Mesothelial cell of epicardium (in vitro differentiated cells): ENCODE measurements at regions not wholly inside any gene's neighbourhood (a gene's known extent, or its start where the extent isn't known, plus 50 kb on each side); places are given as distances from the start of the nearest gene placed in this dataset.

Experiments
- DNase-seq, 2 experiments: peaks; one replicate each; pipeline ENCODE4 v3.0.0; 2021; ENCODE audit warnings: low spot score in 2 of 2; ENCODE audit not compliant: unreplicated experiment in 2 of 2
- H3K27ac Mint-ChIP-seq: 2 replicates; pipeline ENCODE4 v1.8.0; 2021; ENCODE audit warnings: mixed read lengths
- H3K27me3 Mint-ChIP-seq: 2 replicates; pipeline ENCODE4 v1.8.0; 2021; ENCODE audit warnings: low read depth, mixed read lengths
- H3K36me3 Mint-ChIP-seq: 2 replicates; pipeline ENCODE4 v1.8.0; 2021; ENCODE audit warnings: mixed read lengths
- H3K4me1 Mint-ChIP-seq: 2 replicates; pipeline ENCODE4 v1.8.0; 2021; ENCODE audit warnings: mixed read lengths
- H3K4me3 Mint-ChIP-seq: 2 replicates; pipeline ENCODE4 v1.8.0; 2021; ENCODE audit warnings: mild to moderate bottlenecking, moderate library complexity, mixed read lengths
- H3K9me3 Mint-ChIP-seq: 2 replicates; pipeline ENCODE4 v1.8.0; 2021; ENCODE audit warnings: mixed read lengths
- CTCF ChIP-seq: fragments of 200-600 bp; sonication (generic); IDR thresholded peaks from one replicate; pipeline ENCODE4 v1.5.0; 2021; ENCODE audit warnings: antibody characterized with exemption; ENCODE audit not compliant: unreplicated experiment

GRCh38 chr16:74052016-74052415 lies 244.6 kb upstream of the PSMD7 start:
- peaks cover 2% of the 10 kb centered on the region for H3K27me3 Mint-ChIP-seq
- TF ChIP-seq CTCF: no peak
- H3K4me3 Mint-ChIP-seq: no peak overlapping the region
- peaks cover 2% of the 10 kb centered on the region for H3K4me1 Mint-ChIP-seq
- peaks cover 14% of the 10 kb centered on the region for H3K9me3 Mint-ChIP-seq
- no peak overlapping the region for H3K27ac Mint-ChIP-seq
- H3K36me3 Mint-ChIP-seq: no peaks in the 10 kb centered on the region
- DNase-seq: no peak

GRCh38 chr16:74049027-74049426 lies 247.6 kb upstream of the PSMD7 start:
- Mint-ChIP-seq H3K27me3 (peaks cover 2% of the 10 kb centered on the region), H3K9me3 (no peaks in the 10 kb centered on the region), H3K4me3 (no peak overlapping the region), H3K4me1 (peaks cover 2% of the 10 kb centered on the region), H3K27ac (no peak overlapping the region), H3K36me3 (no peaks in the 10 kb centered on the region)
- DNase-seq: no peak
- TF ChIP-seq CTCF: no peak

- Mint-ChIP-seq H3K4me3 (no peak overlapping the region), H3K4me1 (no peaks in the 10 kb centered on the region), H3K27me3 (peaks cover 2% of the 10 kb centered on the region), H3K36me3 (no peaks in the 10 kb centered on the region), H3K9me3 (peaks cover 7% of the 10 kb centered on the region), H3K27ac (no peak overlapping the region)
- no peak for DNase-seq
- no peak for TF ChIP-seq CTCF
These were observed 250.1 kb upstream of the PSMD7 start for GRCh38 chr16:74046524-74046923.

GRCh38 chr16:74045513-74045912 lies 251.1 kb upstream of the PSMD7 start:
- no peaks in the 10 kb centered on the region for H3K36me3 Mint-ChIP-seq
- TF ChIP-seq CTCF: no peak
- no peak overlapping the region for H3K4me3 Mint-ChIP-seq
- peaks cover 7% of the 10 kb centered on the region for H3K9me3 Mint-ChIP-seq
- peaks cover 2% of the 10 kb centered on the region for H3K27me3 Mint-ChIP-seq
- no peaks in the 10 kb centered on the region for H3K4me1 Mint-ChIP-seq
- H3K27ac Mint-ChIP-seq: no peak overlapping the region
- no peak for DNase-seq

DNA sequence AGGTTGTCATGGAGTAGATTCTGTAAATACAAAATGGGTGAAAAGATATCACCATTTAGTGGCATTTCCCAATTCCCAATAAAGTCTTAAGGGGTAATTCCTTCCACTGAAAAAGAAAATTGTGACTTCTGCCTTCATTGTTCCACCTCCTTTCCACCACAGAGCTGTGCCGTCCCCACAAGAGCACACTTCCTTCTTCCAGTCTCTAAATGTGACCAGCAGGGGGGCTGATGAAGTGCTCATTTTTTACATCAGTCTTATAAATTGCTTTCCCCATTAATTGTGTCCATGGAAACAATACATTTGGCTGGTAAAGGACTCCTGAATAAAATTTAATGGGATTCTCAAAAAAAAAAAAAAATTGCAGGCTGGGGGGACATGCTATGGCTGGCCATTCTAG lies 260.8 kb upstream of the PSMD7 start:
- H3K9me3 Mint-ChIP-seq: no peaks in the 10 kb centered on the region
- H3K4me3 Mint-ChIP-seq: no peak overlapping the region
- H3K36me3 Mint-ChIP-seq: no peaks in the 10 kb centered on the region
- no peak for DNase-seq
- no peak overlapping the region for H3K27ac Mint-ChIP-seq
- TF ChIP-seq CTCF: no peak
- peaks cover 24% of the 10 kb centered on the region for H3K4me1 Mint-ChIP-seq
- peaks cover 1% of the 10 kb centered on the region for H3K27me3 Mint-ChIP-seq

GRCh38 chr16:74034862-74035261 lies 261.8 kb upstream of the PSMD7 start:
- Mint-ChIP-seq H3K36me3 (no peaks in the 10 kb centered on the region), H3K9me3 (no peaks in the 10 kb centered on the region), H3K4me1 (peaks cover 33% of the 10 kb centered on the region), H3K4me3 (no peak overlapping the region), H3K27me3 (peaks cover 1% of the 10 kb centered on the region), H3K27ac (no peak overlapping the region)
- DNase-seq: no peak
- no peak for TF ChIP-seq CTCF
